A673 (cell line): ENCODE measurements at regions not wholly inside any gene's neighbourhood (a gene's known extent, or its start where the extent isn't known, plus 50 kb on each side); places are given as distances from the start of the nearest gene placed in this dataset.

ENCODE experiments used
- EZH2 ChIP-seq: fragments of 200-600 bp; sonication (generic); IDR thresholded peaks from 2 replicates; pipeline ENCODE4 v1.6.1; 2017; ENCODE audit warnings: borderline replicate concordance, low read depth, mild to moderate bottlenecking, mixed read lengths, antibody characterized with exemption, low read length; ENCODE audit not compliant: poor library complexity, severe bottlenecking
- TF ChIP-seq, protein P1 (sequence below): fragments of 300-800, 200-600 bp; sonication (generic); conservative IDR thresholded peaks from 2 replicates; pipeline ENCODE4 v1.5.1; 2017; ENCODE audit warnings: low read depth, mild to moderate bottlenecking, antibody characterized with exemption, low read length, moderate library complexity, mixed read lengths

- TF ChIP-seq, protein P1, sequence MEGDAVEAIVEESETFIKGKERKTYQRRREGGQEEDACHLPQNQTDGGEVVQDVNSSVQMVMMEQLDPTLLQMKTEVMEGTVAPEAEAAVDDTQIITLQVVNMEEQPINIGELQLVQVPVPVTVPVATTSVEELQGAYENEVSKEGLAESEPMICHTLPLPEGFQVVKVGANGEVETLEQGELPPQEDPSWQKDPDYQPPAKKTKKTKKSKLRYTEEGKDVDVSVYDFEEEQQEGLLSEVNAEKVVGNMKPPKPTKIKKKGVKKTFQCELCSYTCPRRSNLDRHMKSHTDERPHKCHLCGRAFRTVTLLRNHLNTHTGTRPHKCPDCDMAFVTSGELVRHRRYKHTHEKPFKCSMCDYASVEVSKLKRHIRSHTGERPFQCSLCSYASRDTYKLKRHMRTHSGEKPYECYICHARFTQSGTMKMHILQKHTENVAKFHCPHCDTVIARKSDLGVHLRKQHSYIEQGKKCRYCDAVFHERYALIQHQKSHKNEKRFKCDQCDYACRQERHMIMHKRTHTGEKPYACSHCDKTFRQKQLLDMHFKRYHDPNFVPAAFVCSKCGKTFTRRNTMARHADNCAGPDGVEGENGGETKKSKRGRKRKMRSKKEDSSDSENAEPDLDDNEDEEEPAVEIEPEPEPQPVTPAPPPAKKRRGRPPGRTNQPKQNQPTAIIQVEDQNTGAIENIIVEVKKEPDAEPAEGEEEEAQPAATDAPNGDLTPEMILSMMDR: no peak
- TF ChIP-seq EZH2: no peak
These were observed 110.4 kb downstream of the DAD1 start for GRCh38 chr14:22478670-22479069.
